HepG2 (cell line): ENCODE measurements at regions not wholly inside any gene's neighbourhood (a gene's known extent, or its start where the extent isn't known, plus 50 kb on each side); places are given as distances from the start of the nearest gene placed in this dataset.

ENCODE experiments used
- CEBPB ChIP-seq: IDR thresholded peaks from 2 replicates; pipeline ENCODE4 v1.6.1; 2011; ENCODE audit warnings: low read depth, low read length, improper control_type of control experiment, borderline replicate concordance
- KDM5A ChIP-seq: fragments of 200-600 bp; sonication (generic); IDR thresholded peaks from 2 replicates; pipeline ENCODE4 v1.7.0; 2018; ENCODE audit warnings: antibody characterized with exemption, mild to moderate bottlenecking, low read length, borderline replicate concordance
- MXI1 ChIP-seq: IDR thresholded peaks from 3 replicates; pipeline ENCODE4 v1.6.1; 2012; ENCODE audit warnings: low read depth, low read length, inconsistent platforms, borderline replicate concordance
- RBFOX2 ChIP-seq: fragments of 200-400 bp; formaldehyde crosslinking; IDR thresholded peaks from 2 replicates; pipeline ENCODE4 v1.6.1; 2017; ENCODE audit warnings: low read depth, mild to moderate bottlenecking, low read length
- REST ChIP-seq, 2 experiments: IDR thresholded peaks; 2 replicates each; pipeline ENCODE4 v1.6.1; 2011 to 2012; ENCODE audit warnings: low read length in 2 of 2, borderline replicate concordance in 1 of 2, low read depth in 1 of 2, mild to moderate bottlenecking in 1 of 2, moderate library complexity in 1 of 2
- TP53 ChIP-seq: sonication (generic); formaldehyde crosslinking; conservative IDR thresholded peaks from 2 replicates; pipeline ENCODE4 v1.4.0; 2020; ENCODE audit warnings: missing genetic modification reagents
- ZC3H13 ChIP-seq: sonication (generic); formaldehyde crosslinking; IDR thresholded peaks from 2 replicates; pipeline ENCODE4 v1.8.1; 2023; ENCODE audit warnings: mild to moderate bottlenecking, missing genetic modification reagents, moderate library complexity
- ZKSCAN1 ChIP-seq: fragments of 150-350 bp; IDR thresholded peaks from 2 replicates; pipeline ENCODE4 v1.6.1; 2014; ENCODE audit warnings: low read length
- TF ChIP-seq, protein P1 (sequence below), 2 experiments: sonication (generic) in 1 of 2; formaldehyde crosslinking in 1 of 2; IDR thresholded peaks; 2 replicates each; pipeline versions ENCODE4 v1.5.1 to v1.6.1; 2011 to 2020; ENCODE audit warnings: borderline replicate concordance in 1 of 2, low read depth in 1 of 2, low read length in 1 of 2, mild to moderate bottlenecking in 1 of 2, missing genetic modification reagents in 1 of 2, moderate library complexity in 1 of 2

GRCh38 chr13:82654861-82655855 lies 1227.1 kb downstream of the SLITRK1 start (continued):
- TF ChIP-seq REST (IDR thresholded peaks at IDR 0.05; ENCODE audit: borderline replicate concordance in 1 of 2, low read depth in 1 of 2, low read length in 2 of 2) = no peak
- TF ChIP-seq ZKSCAN1 = no peak
- no peak for TF ChIP-seq ZC3H13 (CRISPR knock-in tag)
- TF ChIP-seq, protein P1, sequence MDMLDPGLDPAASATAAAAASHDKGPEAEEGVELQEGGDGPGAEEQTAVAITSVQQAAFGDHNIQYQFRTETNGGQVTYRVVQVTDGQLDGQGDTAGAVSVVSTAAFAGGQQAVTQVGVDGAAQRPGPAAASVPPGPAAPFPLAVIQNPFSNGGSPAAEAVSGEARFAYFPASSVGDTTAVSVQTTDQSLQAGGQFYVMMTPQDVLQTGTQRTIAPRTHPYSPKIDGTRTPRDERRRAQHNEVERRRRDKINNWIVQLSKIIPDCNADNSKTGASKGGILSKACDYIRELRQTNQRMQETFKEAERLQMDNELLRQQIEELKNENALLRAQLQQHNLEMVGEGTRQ (IDR thresholded peaks at IDR 0.05; ENCODE audit: low read depth, low read length) = no peak
- TF ChIP-seq, protein P1 (CRISPR knock-in tag; IDR thresholded peaks at IDR 0.05; ENCODE audit: borderline replicate concordance) = no peak
- no peak for TF ChIP-seq CEBPB
- no peak for TF ChIP-seq KDM5A
- no peak for TF ChIP-seq RBFOX2
- no peak for TF ChIP-seq MXI1
- no peak for TF ChIP-seq TP53 (CRISPR knock-in tag)
